A673 (cell line): ENCODE measurements at regions not wholly inside any gene's neighbourhood (a gene's known extent, or its start where the extent isn't known, plus 50 kb on each side); places are given as distances from the start of the nearest gene placed in this dataset.

Source experiments
- EZH2 ChIP-seq: fragments of 200-600 bp; sonication (generic); IDR thresholded peaks from 2 replicates; pipeline ENCODE4 v1.6.1; 2017; ENCODE audit warnings: borderline replicate concordance, low read depth, mild to moderate bottlenecking, mixed read lengths, antibody characterized with exemption, low read length; ENCODE audit not compliant: poor library complexity, severe bottlenecking
- TF ChIP-seq, protein P1 (sequence below): fragments of 300-800, 200-600 bp; sonication (generic); conservative IDR thresholded peaks from 2 replicates; pipeline ENCODE4 v1.5.1; 2017; ENCODE audit warnings: low read depth, mild to moderate bottlenecking, antibody characterized with exemption, low read length, moderate library complexity, mixed read lengths

DNA sequence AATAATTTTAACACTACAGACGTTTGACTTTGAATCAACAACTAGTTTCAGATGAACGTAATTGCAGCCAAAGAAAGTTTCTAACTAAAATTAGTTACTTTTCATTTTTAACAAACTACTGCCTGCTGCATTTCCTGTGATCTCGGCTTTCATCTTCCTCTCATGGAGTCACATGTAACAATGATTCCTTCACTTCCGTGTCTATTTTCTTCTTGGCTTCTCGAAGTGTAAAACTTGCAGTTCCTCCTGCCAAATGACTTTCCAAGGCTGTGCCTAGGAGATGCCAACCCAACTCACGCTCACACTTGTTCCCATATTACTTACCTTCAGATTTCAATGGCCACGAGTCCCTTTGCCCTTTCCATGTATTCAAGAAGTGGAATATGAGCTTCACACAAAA lies 1406.3 kb upstream of the CELF4 start:
- TF ChIP-seq, protein P1, sequence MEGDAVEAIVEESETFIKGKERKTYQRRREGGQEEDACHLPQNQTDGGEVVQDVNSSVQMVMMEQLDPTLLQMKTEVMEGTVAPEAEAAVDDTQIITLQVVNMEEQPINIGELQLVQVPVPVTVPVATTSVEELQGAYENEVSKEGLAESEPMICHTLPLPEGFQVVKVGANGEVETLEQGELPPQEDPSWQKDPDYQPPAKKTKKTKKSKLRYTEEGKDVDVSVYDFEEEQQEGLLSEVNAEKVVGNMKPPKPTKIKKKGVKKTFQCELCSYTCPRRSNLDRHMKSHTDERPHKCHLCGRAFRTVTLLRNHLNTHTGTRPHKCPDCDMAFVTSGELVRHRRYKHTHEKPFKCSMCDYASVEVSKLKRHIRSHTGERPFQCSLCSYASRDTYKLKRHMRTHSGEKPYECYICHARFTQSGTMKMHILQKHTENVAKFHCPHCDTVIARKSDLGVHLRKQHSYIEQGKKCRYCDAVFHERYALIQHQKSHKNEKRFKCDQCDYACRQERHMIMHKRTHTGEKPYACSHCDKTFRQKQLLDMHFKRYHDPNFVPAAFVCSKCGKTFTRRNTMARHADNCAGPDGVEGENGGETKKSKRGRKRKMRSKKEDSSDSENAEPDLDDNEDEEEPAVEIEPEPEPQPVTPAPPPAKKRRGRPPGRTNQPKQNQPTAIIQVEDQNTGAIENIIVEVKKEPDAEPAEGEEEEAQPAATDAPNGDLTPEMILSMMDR, result no peak
- TF ChIP-seq EZH2, result no peak
